ENCODE measurements at regions not wholly inside any gene's neighbourhood (a gene's known extent, or its start where the extent isn't known, plus 50 kb on each side); places are given as distances from the start of the nearest gene placed in this dataset.

GRCh38 chr3:99499235-99500158 lies 138.9 kb upstream of the COL8A1 start:
- DNase-seq = no peak

- no peak for DNase-seq
Observed at GRCh38 chr3:99498550-99499234, 139.7 kb upstream of the COL8A1 start.

- no peak for DNase-seq
Observed at GRCh38 chr3:99487894-99488293, 150.5 kb upstream of the COL8A1 start.

- DNase-seq = no peak
Observed at GRCh38 chr3:99485286-99485685, 153.1 kb upstream of the COL8A1 start.

- no peak for DNase-seq
Observed at GRCh38 chr3:99484871-99485270, 153.5 kb upstream of the COL8A1 start.

- DNase-seq = no peak
Observed at GRCh38 chr3:99483841-99484240, 154.6 kb upstream of the COL8A1 start.

- no peak for DNase-seq
Observed at GRCh38 chr3:99482191-99482590, 156.2 kb upstream of the COL8A1 start.

GRCh38 chr3:99481561-99481960 lies 156.8 kb upstream of the COL8A1 start:
- DNase-seq = no peak

- no peak for DNase-seq
Observed at GRCh38 chr3:99479768-99480167, 158.6 kb upstream of the COL8A1 start.

- DNase-seq = no peak
Observed at GRCh38 chr3:99477650-99478049, 160.7 kb upstream of the COL8A1 start.

- DNase-seq = no peak
Observed at GRCh38 chr3:99475229-99475628, 163.2 kb upstream of the COL8A1 start.

- DNase-seq = no peak
Observed at GRCh38 chr3:99474776-99475175, 163.6 kb upstream of the COL8A1 start.

GRCh38 chr3:99473321-99473751 lies 165.1 kb upstream of the COL8A1 start:
- no peak for DNase-seq

- no peak for DNase-seq
Observed at GRCh38 chr3:99472385-99472784, 166.0 kb upstream of the COL8A1 start.

- no peak for DNase-seq
Observed at GRCh38 chr3:99471353-99472323, 166.8 kb upstream of the COL8A1 start.

GRCh38 chr3:99470841-99471240 lies 167.6 kb upstream of the COL8A1 start:
- DNase-seq = no peak

GRCh38 chr3:99468918-99469317 lies 169.5 kb upstream of the COL8A1 start:
- no peak for DNase-seq

GRCh38 chr3:99467420-99467819 lies 171.0 kb upstream of the COL8A1 start:
- DNase-seq = no peak

GRCh38 chr3:99466331-99466730 lies 172.1 kb upstream of the COL8A1 start:
- no peak for DNase-seq

- no peak for DNase-seq
Observed at GRCh38 chr3:99458013-99458412, 180.4 kb upstream of the COL8A1 start.

GRCh38 chr3:99442599-99442998 lies 195.8 kb upstream of the COL8A1 start:
- DNase-seq = no peak

GRCh38 chr3:99439892-99440291 lies 198.5 kb upstream of the COL8A1 start:
- no peak for DNase-seq

- DNase-seq = no peak
Observed at GRCh38 chr3:99434190-99434589, 204.2 kb upstream of the COL8A1 start.

Measured in NCI-H1092 (cell line).